ENCODE measurements at regions not wholly inside any gene's neighbourhood (a gene's known extent, or its start where the extent isn't known, plus 50 kb on each side); places are given as distances from the start of the nearest gene placed in this dataset.

DNA sequence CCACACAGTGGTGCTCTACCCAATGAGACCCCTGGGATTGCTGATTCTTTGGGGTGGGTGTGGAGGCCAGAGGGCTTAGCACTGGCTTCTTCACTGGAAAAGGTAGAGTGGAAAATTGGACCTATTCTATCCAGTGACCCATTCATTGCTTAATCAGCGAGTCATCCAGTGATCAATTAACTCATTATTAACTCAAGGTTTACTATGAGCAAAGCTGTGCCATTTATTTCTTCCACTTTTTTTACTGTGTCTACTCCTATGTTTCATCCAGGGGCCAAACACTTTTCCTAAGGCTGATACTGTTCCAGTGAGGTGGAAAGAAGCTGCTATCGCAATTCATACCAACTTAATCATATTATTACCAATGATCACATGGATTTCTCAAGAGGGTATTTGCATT lies 363.9 kb downstream of the RPS6KC1 start:
- H3K27ac Mint-ChIP-seq = no peak overlapping the region

DNA sequence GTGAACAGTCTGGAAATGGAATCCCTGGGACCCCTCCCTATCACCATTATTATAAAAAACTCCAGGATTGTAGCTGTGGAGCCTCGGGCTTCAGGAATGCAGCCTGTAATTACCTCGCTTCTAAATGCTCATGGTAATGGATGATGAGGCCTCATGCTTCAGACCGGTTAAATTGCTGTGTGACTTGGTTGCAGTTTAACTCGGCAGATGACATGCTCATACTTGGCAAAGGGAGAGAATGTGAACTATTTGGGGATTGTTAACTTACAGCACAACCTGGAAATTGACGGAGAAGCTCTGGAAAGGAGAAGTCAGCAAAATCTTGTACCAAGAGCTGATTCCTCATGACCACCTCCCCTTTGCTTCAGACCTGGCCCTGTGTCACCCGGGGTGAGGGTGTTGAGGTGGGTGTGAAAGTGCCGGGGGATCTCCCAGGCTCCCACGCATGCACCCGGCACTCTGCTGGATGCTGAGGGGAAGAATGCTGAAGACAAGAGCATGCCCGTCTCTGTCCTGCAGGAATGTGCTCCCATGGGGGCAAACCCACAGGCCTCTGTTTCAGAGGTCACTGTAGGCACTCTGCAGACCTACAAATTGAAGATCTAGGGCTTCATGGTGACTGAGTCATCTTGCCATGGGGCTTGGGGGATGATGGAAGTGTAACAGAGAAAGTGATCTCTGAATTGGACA lies 364.8 kb downstream of the RPS6KC1 start:
- peaks cover 0 to 2% (median 0%) of the 10 kb centered on the region in 11 donors for H3K9me3 Mint-ChIP-seq
- ATAC-seq = no peak
- CTCF ChIA-PET = no interaction called here
- H3K27me3 Mint-ChIP-seq = peaks cover 0 to 20% (median 17%) of the 10 kb centered on the region in 5 donors
- intact Hi-C loops (cut with micrococcal nuclease) = no loop called here
- DNase-seq = no peak
- no peak overlapping the region for H3K4me3 Mint-ChIP-seq
- peaks cover 0 to 4% (median 0%) of the 10 kb centered on the region in 7 donors for H3K4me1 Mint-ChIP-seq
- no peaks in the 10 kb centered on the region for H3K9me3 ChIP-seq (ENCODE audit: control insufficient read depth in 2 of 3, low read length in 3 of 3)
- H3K27ac ChIP-seq (ENCODE audit: low read depth, low read length) = no peak overlapping the region
- POLR2A ChIA-PET = no interaction called here
- no peaks in the 10 kb centered on the region for H3K4me1 ChIP-seq (ENCODE audit: control insufficient read depth in 2 of 2, insufficient read depth in 2 of 2, low read length in 2 of 2)
- H3K4me3 ChIP-seq (ENCODE audit: low read length) = no peak overlapping the region
- no peaks in the 10 kb centered on the region for H3K36me3 ChIP-seq (ENCODE audit: control insufficient read depth in 2 of 3, insufficient read depth in 3 of 3, low read length in 3 of 3)
- no peaks in the 10 kb centered on the region for H3K27me3 ChIP-seq (ENCODE audit: control insufficient read depth in 2 of 2, insufficient read depth in 2 of 2, low read length in 2 of 2)
- H3K27ac Mint-ChIP-seq = no peak overlapping the region
- no peaks in the 10 kb centered on the region for H3K36me3 Mint-ChIP-seq

More for the DNA sequence above, 363.9 kb downstream of the RPS6KC1 start:
- Histone ChIP-seq H3K4me1 (ENCODE audit: control insufficient read depth in 2 of 2, insufficient read depth in 2 of 2, low read length in 2 of 2) (no peaks in the 10 kb centered on the region), H3K36me3 (ENCODE audit: control insufficient read depth in 2 of 3, insufficient read depth in 3 of 3, low read length in 3 of 3) (no peaks in the 10 kb centered on the region), H3K4me3 (ENCODE audit: low read length) (no peak overlapping the region), H3K27ac (ENCODE audit: low read depth, low read length) (no peak overlapping the region), H3K9me3 (ENCODE audit: control insufficient read depth in 2 of 3, low read length in 3 of 3) (no peaks in the 10 kb centered on the region), H3K27me3 (ENCODE audit: control insufficient read depth in 2 of 2, insufficient read depth in 2 of 2, low read length in 2 of 2) (no peaks in the 10 kb centered on the region)
- Mint-ChIP-seq H3K36me3 (no peaks in the 10 kb centered on the region), H3K27me3 (peaks cover 0 to 27% (median 18%) of the 10 kb centered on the region in 5 donors), H3K9me3 (peaks cover 0 to 2% (median 0%) of the 10 kb centered on the region in 11 donors), H3K4me1 (peaks cover 0 to 4% (median 0%) of the 10 kb centered on the region in 7 donors), H3K4me3 (no peak overlapping the region)
- no peak for DNase-seq
- no peak for ATAC-seq
- CTCF ChIA-PET = no interaction called here
- POLR2A ChIA-PET = no interaction called here
- intact Hi-C loops (cut with micrococcal nuclease) = no loop called here

DNA sequence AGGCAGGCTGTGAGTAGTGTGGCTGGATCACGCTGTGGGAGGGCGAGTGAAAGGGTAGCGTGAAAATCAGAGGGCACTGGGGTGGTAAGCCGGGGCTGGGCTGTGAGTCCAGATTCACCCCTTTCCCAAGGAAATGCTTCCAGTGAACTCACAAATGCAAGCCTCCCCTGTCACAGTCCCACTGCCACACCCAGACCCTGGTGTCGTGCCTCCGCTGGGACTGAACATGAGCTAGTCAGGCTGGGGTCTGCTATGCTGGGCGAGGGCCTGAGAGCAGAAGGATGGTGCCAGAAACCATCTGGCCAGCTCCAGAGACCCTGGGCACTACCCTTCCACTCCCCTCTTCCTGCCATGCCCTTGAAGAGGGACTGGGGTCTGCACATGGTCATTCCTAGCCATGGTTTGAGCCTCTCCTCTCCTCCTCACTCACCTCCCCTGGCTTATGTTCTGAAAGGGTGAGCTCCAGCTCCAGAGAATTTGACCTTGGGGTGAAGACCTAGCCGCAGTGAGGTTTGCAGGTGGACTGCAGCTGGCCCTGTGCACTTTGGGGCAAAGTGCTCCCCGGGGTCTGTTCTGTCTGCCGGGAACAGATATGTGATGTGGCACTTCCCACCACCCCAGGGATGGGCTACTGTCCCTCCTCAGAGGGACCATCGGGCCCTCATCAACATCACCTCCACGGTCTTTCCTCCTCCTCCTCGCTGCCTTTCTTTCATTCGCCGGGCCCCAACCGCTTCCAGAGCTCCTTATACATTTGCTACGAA lies 365.6 kb downstream of the RPS6KC1 start:
- Mint-ChIP-seq H3K4me3 (no peak overlapping the region), H3K4me1 (no peaks in the 10 kb centered on the region), H3K36me3 (no peaks in the 10 kb centered on the region), H3K9me3 (peaks cover 0 to 2% (median 0%) of the 10 kb centered on the region in 11 donors), H3K27ac (no peak overlapping the region), H3K27me3 (peaks cover 0 to 20% (median 17%) of the 10 kb centered on the region in 5 donors)
- H3K4me1 ChIP-seq (ENCODE audit: control insufficient read depth in 2 of 2, insufficient read depth in 2 of 2, low read length in 2 of 2) = no peaks in the 10 kb centered on the region
- no peaks in the 10 kb centered on the region for H3K36me3 ChIP-seq (ENCODE audit: control insufficient read depth in 2 of 3, insufficient read depth in 3 of 3, low read length in 3 of 3)
- intact Hi-C loops (cut with micrococcal nuclease) = no loop called here
- H3K9me3 ChIP-seq (ENCODE audit: control insufficient read depth in 2 of 3, low read length in 3 of 3) = no peaks in the 10 kb centered on the region
- CTCF ChIA-PET = interaction anchor here (0.5 kb wide), 1 partner anchor 1997 kb away, joined by 3 read pairs; no protein-coding TSS in a partner anchor
- H3K4me3 ChIP-seq (ENCODE audit: low read length) = no peak overlapping the region
- DNase-seq (no peak), ATAC-seq (no peak)
- POLR2A ChIA-PET = no interaction called here
- H3K27me3 ChIP-seq (ENCODE audit: control insufficient read depth in 2 of 2, insufficient read depth in 2 of 2, low read length in 2 of 2) = no peaks in the 10 kb centered on the region
- no peak overlapping the region for H3K27ac ChIP-seq (ENCODE audit: low read depth, low read length)

DNA sequence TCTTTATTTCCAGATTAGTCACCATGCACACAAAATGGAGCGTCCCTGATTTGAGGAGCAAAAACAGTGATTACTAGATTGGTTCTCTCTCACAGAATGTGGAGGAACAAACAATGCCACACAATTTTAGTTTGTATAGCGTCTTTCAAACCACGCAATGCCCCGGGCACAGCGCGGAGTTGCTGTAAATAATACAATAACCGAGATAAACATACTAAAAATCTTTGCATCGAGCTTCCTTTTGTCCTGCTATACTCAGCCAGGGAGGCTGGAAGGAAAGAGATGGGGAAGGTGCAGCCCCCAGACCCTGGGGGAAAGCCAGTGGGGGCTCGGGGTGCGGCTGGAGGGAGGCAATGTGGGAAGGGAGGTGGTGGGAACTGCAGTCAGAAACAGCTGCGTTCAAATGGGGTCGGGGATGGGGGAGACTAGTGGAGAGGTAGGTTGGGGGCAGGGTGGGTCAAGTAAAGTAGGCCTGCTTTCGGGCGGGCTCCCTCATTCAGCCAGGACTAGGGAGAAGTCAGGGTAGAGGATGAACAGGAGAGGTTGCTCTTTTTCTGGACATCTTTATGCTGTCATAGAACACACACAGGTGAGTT lies 366.3 kb downstream of the RPS6KC1 start:
- ATAC-seq = no peak
- POLR2A ChIA-PET = no interaction called here
- H3K36me3 ChIP-seq (ENCODE audit: control insufficient read depth in 2 of 3, insufficient read depth in 3 of 3, low read length in 3 of 3) = no peaks in the 10 kb centered on the region

DNA sequence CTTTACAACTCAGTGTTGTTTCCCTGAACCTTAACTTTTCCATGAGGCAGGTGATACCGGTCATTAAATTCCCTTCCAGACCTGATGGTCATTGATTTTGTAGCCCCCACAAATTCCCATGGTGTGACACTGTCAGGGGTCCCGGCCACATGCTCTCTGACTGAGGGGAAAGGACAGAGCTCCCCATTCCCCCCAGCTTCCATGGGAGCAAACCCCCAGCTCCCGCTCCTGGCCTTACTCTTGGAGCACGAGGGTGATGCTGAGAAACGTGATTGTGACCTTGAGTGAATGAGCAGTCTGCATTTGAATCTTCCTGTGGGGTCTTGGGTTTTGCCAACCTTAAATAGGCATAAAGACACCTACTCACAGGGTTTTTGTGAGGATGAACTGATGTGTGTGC lies 366.8 kb downstream of the RPS6KC1 start:
- Histone ChIP-seq H3K27ac (ENCODE audit: low read depth, low read length) (no peak overlapping the region), H3K27me3 (ENCODE audit: control insufficient read depth in 2 of 2, insufficient read depth in 2 of 2, low read length in 2 of 2) (no peaks in the 10 kb centered on the region), H3K4me3 (ENCODE audit: low read length) (no peak overlapping the region), H3K4me1 (ENCODE audit: control insufficient read depth in 2 of 2, insufficient read depth in 2 of 2, low read length in 2 of 2) (no peaks in the 10 kb centered on the region), H3K36me3 (ENCODE audit: control insufficient read depth in 2 of 3, insufficient read depth in 3 of 3, low read length in 3 of 3) (no peaks in the 10 kb centered on the region), H3K9me3 (ENCODE audit: control insufficient read depth in 2 of 3, low read length in 3 of 3) (no peaks in the 10 kb centered on the region)
- H3K9me3 Mint-ChIP-seq = peaks cover 0 to 2% (median 0%) of the 10 kb centered on the region in 11 donors
- H3K27me3 Mint-ChIP-seq = peaks cover 0 to 20% (median 14%) of the 10 kb centered on the region in 5 donors
- intact Hi-C loops (cut with micrococcal nuclease) = no loop called here
- CTCF ChIA-PET = no interaction called here
- no peaks in the 10 kb centered on the region for H3K4me1 Mint-ChIP-seq
- ATAC-seq = no peak
- no peak overlapping the region for H3K27ac Mint-ChIP-seq
- H3K36me3 Mint-ChIP-seq = no peaks in the 10 kb centered on the region
- DNase-seq = no peak
- H3K4me3 Mint-ChIP-seq = no peak overlapping the region
- POLR2A ChIA-PET = no interaction called here

More for the DNA sequence above, 366.3 kb downstream of the RPS6KC1 start:
- H3K4me1 ChIP-seq (ENCODE audit: control insufficient read depth in 2 of 2, insufficient read depth in 2 of 2, low read length in 2 of 2) = no peaks in the 10 kb centered on the region
- H3K4me3 ChIP-seq (ENCODE audit: low read length) = no peak overlapping the region
- H3K27ac ChIP-seq (ENCODE audit: low read depth, low read length) = no peak overlapping the region
- no peak for DNase-seq
- H3K9me3 ChIP-seq (ENCODE audit: control insufficient read depth in 2 of 3, low read length in 3 of 3) = no peaks in the 10 kb centered on the region
- H3K27me3 ChIP-seq (ENCODE audit: control insufficient read depth in 2 of 2, insufficient read depth in 2 of 2, low read length in 2 of 2) = no peaks in the 10 kb centered on the region
- Mint-ChIP-seq H3K27ac (no peak overlapping the region), H3K4me1 (no peaks in the 10 kb centered on the region), H3K9me3 (peaks cover 0 to 2% (median 0%) of the 10 kb centered on the region in 11 donors), H3K36me3 (no peaks in the 10 kb centered on the region), H3K27me3 (peaks cover 0 to 20% (median 17%) of the 10 kb centered on the region in 5 donors), H3K4me3 (no peak overlapping the region)
- intact Hi-C loops (cut with micrococcal nuclease) = no loop called here
- CTCF ChIA-PET = interaction anchor here (0.5 kb wide), 1 partner anchor 1998 kb away, joined by 3 read pairs; no protein-coding TSS in a partner anchor

DNA sequence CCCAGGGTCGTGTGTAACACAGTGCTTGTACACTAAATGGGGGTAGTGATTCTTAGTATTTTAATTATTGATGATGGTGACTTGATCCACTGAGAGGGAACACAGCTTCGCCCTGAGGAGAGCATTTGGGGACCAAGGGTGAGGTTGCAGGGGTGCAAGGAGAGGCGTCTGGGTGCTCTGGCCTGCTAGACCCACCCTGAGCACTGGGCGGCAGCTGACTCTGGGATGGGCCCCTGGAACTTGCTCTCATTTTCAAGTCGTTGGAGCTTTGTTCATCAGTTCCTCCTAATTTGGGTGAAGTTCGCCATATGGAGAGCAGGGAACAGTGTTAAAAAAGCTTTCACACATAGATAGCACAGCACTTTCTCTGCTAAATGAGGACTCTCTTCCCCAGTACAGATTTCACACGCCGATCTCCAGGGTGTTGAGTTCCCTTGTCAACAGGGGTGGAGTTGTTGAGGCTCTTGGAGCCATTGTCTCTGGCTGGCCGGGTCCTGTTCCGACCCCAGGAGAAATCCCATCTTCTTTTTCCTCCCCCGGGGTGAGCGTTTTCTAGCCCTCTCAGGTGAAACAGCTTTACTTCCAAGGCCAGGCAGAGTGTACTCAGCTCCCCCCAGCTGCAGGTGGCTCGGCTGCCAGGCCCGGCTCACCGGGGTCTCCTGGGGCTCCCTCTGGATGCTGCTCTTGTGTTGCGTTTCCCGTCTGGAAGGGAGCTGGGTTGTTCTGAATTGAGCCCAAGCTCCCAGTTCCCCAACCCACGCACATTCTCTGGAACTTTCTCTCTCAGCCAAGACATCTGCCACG lies 367.4 kb downstream of the RPS6KC1 start:
- ATAC-seq (no peak), DNase-seq (no peak)
- H3K4me3 ChIP-seq (ENCODE audit: low read length) = no peak overlapping the region
- Mint-ChIP-seq H3K27me3 (peaks cover 0 to 20% (median 12%) of the 10 kb centered on the region in 5 donors), H3K4me1 (no peaks in the 10 kb centered on the region), H3K9me3 (peaks cover 0 to 2% (median 0%) of the 10 kb centered on the region in 11 donors), H3K4me3 (no peak overlapping the region), H3K36me3 (no peaks in the 10 kb centered on the region), H3K27ac (no peak overlapping the region)
- intact Hi-C loops (cut with micrococcal nuclease) = no loop called here
- no peaks in the 10 kb centered on the region for H3K4me1 ChIP-seq (ENCODE audit: control insufficient read depth in 2 of 2, insufficient read depth in 2 of 2, low read length in 2 of 2)
- ChIA-PET CTCF (no interaction called here), POLR2A (no interaction called here)
- no peaks in the 10 kb centered on the region for H3K9me3 ChIP-seq (ENCODE audit: control insufficient read depth in 2 of 3, low read length in 3 of 3)
- no peaks in the 10 kb centered on the region for H3K27me3 ChIP-seq (ENCODE audit: control insufficient read depth in 2 of 2, insufficient read depth in 2 of 2, low read length in 2 of 2)
- no peaks in the 10 kb centered on the region for H3K36me3 ChIP-seq (ENCODE audit: control insufficient read depth in 2 of 3, insufficient read depth in 3 of 3, low read length in 3 of 3)
- H3K27ac ChIP-seq (ENCODE audit: low read depth, low read length) = no peak overlapping the region

Data from naive thymus-derived CD4-positive, alpha-beta T cell (primary cell).